Liver (tissue), 8 donors: ENCODE measurements at regions not wholly inside any gene's neighbourhood (a gene's known extent, or its start where the extent isn't known, plus 50 kb on each side); places are given as distances from the start of the nearest gene placed in this dataset.

Experiments
- DNase-seq: peaks from one replicate; pipeline ENCODE4 v3.0.0-alpha.2; 2017; ENCODE audit warnings: low spot score
- H3K27ac ChIP-seq, 2 donors: one replicate each; pipeline ENCODE4 v1.7.0; 2013; ENCODE audit warnings: inconsistent platforms in 2 of 2, low read length in 2 of 2, control low read depth in 1 of 2, low read depth in 1 of 2, mild to moderate bottlenecking in 1 of 2
- H3K27me3 ChIP-seq, 4 donors: one replicate each; pipeline versions ENCODE4 v1.6.1 to v1.7.0; 2013; ENCODE audit warnings: low read length in 3 of 4, inconsistent platforms in 1 of 4, mild to moderate bottlenecking in 1 of 4, moderate library complexity in 1 of 4; ENCODE audit not compliant: control insufficient read depth in 4 of 4, insufficient read depth in 4 of 4
- H3K36me3 ChIP-seq, 4 donors: one replicate each; pipeline versions ENCODE4 v1.6.1 to v1.7.0; 2013; ENCODE audit warnings: low read length in 3 of 4, mild to moderate bottlenecking in 3 of 4, low read depth in 1 of 4, moderate library complexity in 1 of 4; ENCODE audit not compliant: control insufficient read depth in 4 of 4, insufficient read depth in 3 of 4
- H3K4me1 ChIP-seq, 4 donors: one replicate each; pipeline versions ENCODE4 v1.6.1 to v1.7.0; 2013; ENCODE audit warnings: low read length in 3 of 4, mild to moderate bottlenecking in 3 of 4, moderate library complexity in 1 of 4; ENCODE audit not compliant: control insufficient read depth in 4 of 4, insufficient read depth in 4 of 4
- H3K4me3 ChIP-seq, 3 donors: one replicate each; pipeline versions ENCODE4 v1.6.1 to v1.7.0; 2013; ENCODE audit warnings: low read length in 3 of 3, control low read depth in 1 of 3, low read depth in 1 of 3, mild to moderate bottlenecking in 1 of 3
- H3K9ac ChIP-seq, 2 donors: one replicate each; pipeline ENCODE4 v1.7.0; 2013; ENCODE audit warnings: low read length in 2 of 2, mild to moderate bottlenecking in 2 of 2, moderate library complexity in 2 of 2, control low read depth in 1 of 2, low read depth in 1 of 2
- H3K9me3 ChIP-seq, 4 donors: one replicate each; pipeline versions ENCODE4 v1.6.1 to v1.7.0; 2013; ENCODE audit warnings: low read length in 3 of 4; ENCODE audit not compliant: control insufficient read depth in 4 of 4
- ATF3 ChIP-seq: IDR thresholded peaks from 2 replicates; pipeline ENCODE4 v1.6.1; 2016; ENCODE audit warnings: antibody characterized with exemption
- CTCF ChIP-seq: fragments of 150-350 bp; IDR thresholded peaks from 2 replicates; pipeline ENCODE4 v1.5.1; 2017; ENCODE audit warnings: improper control_type of control experiment, low read depth, low read length; ENCODE audit not compliant: missing input control
- EGR1 ChIP-seq, 2 donors: IDR thresholded peaks; 2 replicates each; pipeline ENCODE4 v1.6.1; 2016 to 2018; ENCODE audit warnings: antibody characterized with exemption in 2 of 2, low read depth in 2 of 2
- FOXA1 ChIP-seq: IDR thresholded peaks from 2 replicates; pipeline ENCODE4 v1.6.1; 2016; ENCODE audit warnings: antibody characterized with exemption
- FOXA2 ChIP-seq: IDR thresholded peaks from 2 replicates; pipeline ENCODE4 v1.6.1; 2016; ENCODE audit warnings: antibody characterized with exemption
- GABPA ChIP-seq, 2 donors: IDR thresholded peaks in 1 of 2; conservative IDR thresholded peaks in 1 of 2; 2 replicates each; pipeline ENCODE4 v1.6.1; 2016; ENCODE audit warnings: antibody characterized with exemption in 2 of 2, mild to moderate bottlenecking in 1 of 2, moderate library complexity in 1 of 2
- HNF4A ChIP-seq, 2 donors: conservative IDR thresholded peaks; 2 replicates each; pipeline ENCODE4 v1.6.1; 2016; ENCODE audit warnings: antibody characterized with exemption in 2 of 2, mild to moderate bottlenecking in 2 of 2
- HNF4G ChIP-seq: IDR thresholded peaks from 2 replicates; pipeline ENCODE4 v1.6.1; 2016; ENCODE audit warnings: antibody characterized with exemption
- JUND ChIP-seq, 2 donors: IDR thresholded peaks; 2 replicates each; pipeline ENCODE4 v1.6.1; 2016; ENCODE audit warnings: antibody characterized with exemption in 2 of 2
- MAX ChIP-seq: IDR thresholded peaks from 2 replicates; pipeline ENCODE4 v1.6.1; 2016; ENCODE audit warnings: antibody characterized with exemption
- NR2F2 ChIP-seq: IDR thresholded peaks from 2 replicates; pipeline ENCODE4 v1.6.1; 2016; ENCODE audit warnings: antibody characterized with exemption
- RAD21 ChIP-seq, 2 donors: IDR thresholded peaks; 2 replicates each; pipeline ENCODE4 v1.6.1; 2016; ENCODE audit warnings: antibody characterized with exemption in 2 of 2, mild to moderate bottlenecking in 2 of 2
- RXRA ChIP-seq, 2 donors: IDR thresholded peaks; 2 replicates each; pipeline ENCODE4 v1.6.1; 2017 to 2018; ENCODE audit warnings: antibody characterized with exemption in 2 of 2, mild to moderate bottlenecking in 1 of 2
- SP1 ChIP-seq: IDR thresholded peaks from 2 replicates; pipeline ENCODE4 v1.6.1; 2018; ENCODE audit warnings: antibody characterized with exemption, mild to moderate bottlenecking
- TAF1 ChIP-seq: conservative IDR thresholded peaks from 2 replicates; pipeline ENCODE4 v1.6.1; 2016; ENCODE audit warnings: antibody characterized with exemption, mild to moderate bottlenecking
- YY1 ChIP-seq: IDR thresholded peaks from 2 replicates; pipeline ENCODE4 v1.6.1; 2016; ENCODE audit warnings: antibody characterized with exemption, mild to moderate bottlenecking
- WGBS: extraction: QIAGEN DNeasy Blood & Tissue Kit; methylation state at CpG from one replicate; pipeline ENCODE4 v1.1.7; 2013; 5-methylcytosine and 5-hydroxymethylcytosine counted together
- TF ChIP-seq, protein P1 (sequence below): IDR thresholded peaks from 2 replicates; pipeline ENCODE4 v1.6.1; 2016; ENCODE audit warnings: antibody characterized with exemption
- donor health status: healthy.
- donor health status: healthy.
- donor health status: healthy.
- donor health status: healthy.
- donor health status: healthy.

- Histone ChIP-seq H3K27ac (no peak overlapping the region), H3K9me3 (no peaks in the 10 kb centered on the region), H3K36me3 (no peaks in the 10 kb centered on the region), H3K4me1 (no peaks in the 10 kb centered on the region), H3K9ac (no peak overlapping the region), H3K4me3 (no peak overlapping the region), H3K27me3 (no peaks in the 10 kb centered on the region)
- TF ChIP-seq EGR1 (IDR thresholded peaks at IDR 0.05; ENCODE audit: low read depth in 2 of 2) = no peak
- no peak for TF ChIP-seq GABPA (IDR thresholded peaks at IDR 0.05 in 1 of 2, conservative IDR thresholded peaks at IDR 0.05 in 1 of 2)
- no peak for TF ChIP-seq TAF1
- no peak for TF ChIP-seq HNF4A (conservative IDR thresholded peaks at IDR 0.05)
- TF ChIP-seq YY1 = no peak
- no peak for TF ChIP-seq NR2F2
- DNase-seq = no peak
- 81% methylated on average over 3 of the region's 3 CpGs for WGBS
Measured at GRCh38 chr22:47335958-47336357, 573.5 kb downstream of the TBC1D22A start.

- DNase-seq = no peak
- Histone ChIP-seq H3K36me3 (no peaks in the 10 kb centered on the region), H3K27me3 (peaks cover 0 to under 1% (median 0%) of the 10 kb centered on the region in 4 donors), H3K9ac (no peak overlapping the region), H3K4me1 (no peaks in the 10 kb centered on the region), H3K4me3 (no peak overlapping the region), H3K27ac (no peak overlapping the region), H3K9me3 (no peaks in the 10 kb centered on the region)
- TF ChIP-seq FOXA2 (no peak), SP1 (no peak), TAF1 (no peak), HNF4G (no peak), EGR1 (IDR thresholded peaks at IDR 0.05; ENCODE audit: low read depth in 2 of 2) (no peak), RXRA (IDR thresholded peaks at IDR 0.05) (no peak), JUND (IDR thresholded peaks at IDR 0.05) (no peak), NR2F2 (no peak), FOXA1 (no peak), YY1 (no peak), ATF3 (no peak), MAX (no peak), GABPA (IDR thresholded peaks at IDR 0.05 in 1 of 2, conservative IDR thresholded peaks at IDR 0.05 in 1 of 2) (no peak), RAD21 (IDR thresholded peaks at IDR 0.05) (no peak), CTCF (no peak)
- TF ChIP-seq, protein P1, sequence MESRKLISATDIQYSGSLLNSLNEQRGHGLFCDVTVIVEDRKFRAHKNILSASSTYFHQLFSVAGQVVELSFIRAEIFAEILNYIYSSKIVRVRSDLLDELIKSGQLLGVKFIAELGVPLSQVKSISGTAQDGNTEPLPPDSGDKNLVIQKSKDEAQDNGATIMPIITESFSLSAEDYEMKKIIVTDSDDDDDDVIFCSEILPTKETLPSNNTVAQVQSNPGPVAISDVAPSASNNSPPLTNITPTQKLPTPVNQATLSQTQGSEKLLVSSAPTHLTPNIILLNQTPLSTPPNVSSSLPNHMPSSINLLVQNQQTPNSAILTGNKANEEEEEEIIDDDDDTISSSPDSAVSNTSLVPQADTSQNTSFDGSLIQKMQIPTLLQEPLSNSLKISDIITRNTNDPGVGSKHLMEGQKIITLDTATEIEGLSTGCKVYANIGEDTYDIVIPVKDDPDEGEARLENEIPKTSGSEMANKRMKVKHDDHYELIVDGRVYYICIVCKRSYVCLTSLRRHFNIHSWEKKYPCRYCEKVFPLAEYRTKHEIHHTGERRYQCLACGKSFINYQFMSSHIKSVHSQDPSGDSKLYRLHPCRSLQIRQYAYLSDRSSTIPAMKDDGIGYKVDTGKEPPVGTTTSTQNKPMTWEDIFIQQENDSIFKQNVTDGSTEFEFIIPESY = no peak
- WGBS = 65% methylated on average over 10 of the region's 10 CpGs
Measured at GRCh38 chr22:47335460-47335859, 573.0 kb downstream of the TBC1D22A start.
